ENCODE measurements at regions not wholly inside any gene's neighbourhood (a gene's known extent, or its start where the extent isn't known, plus 50 kb on each side); places are given as distances from the start of the nearest gene placed in this dataset.

- DNase-seq = no peak
- no peak overlapping the region for H3K4me3 ChIP-seq (ENCODE audit: control insufficient read depth in 1 of 7, extremely low read depth in 1 of 7, insufficient read depth in 4 of 7, low read depth in 2 of 7, low read length in 6 of 7)
- H3K36me3 ChIP-seq (ENCODE audit: control insufficient read depth in 4 of 4, insufficient read depth in 4 of 4, low read length in 3 of 4) = no peaks in the 10 kb centered on the region
- no peaks in the 10 kb centered on the region for H3K4me1 ChIP-seq (ENCODE audit: control extremely low read depth in 1 of 4, control insufficient read depth in 4 of 4, insufficient read depth in 4 of 4, low read length in 3 of 4)
- peaks cover 0 to 6% (median 2%) of the 10 kb centered on the region in 5 experiments for H3K27me3 ChIP-seq (replicated peaks in 2 of 5; ENCODE audit: control insufficient read depth in 4 of 5, insufficient read depth in 5 of 5, low read length in 4 of 5)
- no peak overlapping the region for H3K27ac ChIP-seq (ENCODE audit: insufficient read depth in 1 of 2, low read depth in 1 of 2, low read length in 2 of 2, poor library complexity in 1 of 2, severe bottlenecking in 2 of 2)
- POLR2A ChIA-PET = interaction anchor here (0.7 kb wide), 1 partner anchor 15 kb away, joined by 3 read pairs; no protein-coding TSS in a partner anchor
- H3K9me3 ChIP-seq (ENCODE audit: control extremely low read depth in 1 of 5, control insufficient read depth in 4 of 5, insufficient read depth in 2 of 5, low read depth in 1 of 5, low read length in 4 of 5) = no peaks in the 10 kb centered on the region
- CTCF ChIA-PET = interaction anchor here (1.2 to 1.5 kb wide), 2 partner anchors 10 to 80 kb away, joined by 4 to 5 read pairs; partner anchors contain the start of gene MYCN
- 90% methylated on average over 3 of the region's 5 CpGs for WGBS (ENCODE audit: insufficient coverage)
Observed at GRCh38 chr2:16020389-16021008, 80.1 kb downstream of the MYCN start.

GRCh38 chr2:16019617-16020351 lies 79.4 kb downstream of the MYCN start:
- no peak overlapping the region for H3K4me3 ChIP-seq (ENCODE audit: control insufficient read depth in 1 of 7, extremely low read depth in 1 of 7, insufficient read depth in 4 of 7, low read depth in 2 of 7, low read length in 6 of 7)
- WGBS (ENCODE audit: insufficient coverage) = 89% methylated on average over 3 of the region's 4 CpGs
- ChIA-PET POLR2A (no interaction called here), CTCF (interaction anchor here (0.9 to 1.5 kb wide), 3 partner anchors 11 to 80 kb away, joined by 3 to 5 read pairs (median 4); partner anchors contain the start of gene MYCN)
- no peaks in the 10 kb centered on the region for H3K9me3 ChIP-seq (ENCODE audit: control extremely low read depth in 1 of 5, control insufficient read depth in 4 of 5, insufficient read depth in 2 of 5, low read depth in 1 of 5, low read length in 4 of 5)
- peaks cover 2 to 13% (median 9%) of the 10 kb centered on the region in 5 experiments for H3K27me3 ChIP-seq (replicated peaks in 2 of 5; ENCODE audit: control insufficient read depth in 4 of 5, insufficient read depth in 5 of 5, low read length in 4 of 5)
- no peak for DNase-seq
- no peaks in the 10 kb centered on the region for H3K4me1 ChIP-seq (ENCODE audit: control extremely low read depth in 1 of 4, control insufficient read depth in 4 of 4, insufficient read depth in 4 of 4, low read length in 3 of 4)
- no peaks in the 10 kb centered on the region for H3K36me3 ChIP-seq (ENCODE audit: control insufficient read depth in 4 of 4, insufficient read depth in 4 of 4, low read length in 3 of 4)
- H3K27ac ChIP-seq (ENCODE audit: insufficient read depth in 1 of 2, low read depth in 1 of 2, low read length in 2 of 2, poor library complexity in 1 of 2, severe bottlenecking in 2 of 2) = no peak overlapping the region

DNA sequence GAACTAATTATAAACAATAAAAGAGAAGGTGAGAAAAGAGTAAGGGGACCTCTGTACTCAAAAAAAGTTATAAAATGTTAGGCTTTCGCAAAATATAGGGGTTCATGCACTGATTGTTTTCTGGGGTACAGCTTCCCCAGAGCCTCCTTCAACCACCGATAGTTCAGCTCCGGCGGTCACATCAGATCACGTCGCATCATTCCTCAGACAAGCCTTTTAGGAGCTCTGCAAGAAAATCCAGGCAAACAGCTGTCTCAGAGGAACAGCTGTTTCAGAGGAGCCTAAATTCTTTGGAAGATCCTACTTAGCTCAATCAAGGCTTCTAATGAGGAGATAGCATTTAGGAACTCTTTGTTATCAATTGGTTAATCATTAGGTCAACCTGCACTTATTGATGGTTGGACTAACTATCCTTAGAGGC lies 78.7 kb downstream of the MYCN start:
- H3K9me3 ChIP-seq (ENCODE audit: control extremely low read depth in 1 of 5, control insufficient read depth in 4 of 5, insufficient read depth in 2 of 5, low read depth in 1 of 5, low read length in 4 of 5) = no peaks in the 10 kb centered on the region
- H3K27me3 ChIP-seq (replicated peaks in 2 of 5; ENCODE audit: control insufficient read depth in 4 of 5, insufficient read depth in 5 of 5, low read length in 4 of 5) = peaks cover 2 to 20% (median 14%) of the 10 kb centered on the region in 5 experiments
- ChIA-PET CTCF (interaction anchor here (0.7 to 1.2 kb wide), 3 partner anchors 12 to 332 kb away, joined by 3 to 4 read pairs (median 3); no protein-coding TSS in a partner anchor), POLR2A (no interaction called here)
- 94% methylated on average over 6 of the region's 6 CpGs for WGBS (ENCODE audit: insufficient coverage)
- no peaks in the 10 kb centered on the region for H3K4me1 ChIP-seq (ENCODE audit: control extremely low read depth in 1 of 4, control insufficient read depth in 4 of 4, insufficient read depth in 4 of 4, low read length in 3 of 4)
- no peak for DNase-seq
- H3K36me3 ChIP-seq (ENCODE audit: control insufficient read depth in 4 of 4, insufficient read depth in 4 of 4, low read length in 3 of 4) = no peaks in the 10 kb centered on the region
- H3K27ac ChIP-seq (ENCODE audit: insufficient read depth in 1 of 2, low read depth in 1 of 2, low read length in 2 of 2, poor library complexity in 1 of 2, severe bottlenecking in 2 of 2) = no peak overlapping the region
- no peak overlapping the region for H3K4me3 ChIP-seq (ENCODE audit: control insufficient read depth in 1 of 7, extremely low read depth in 1 of 7, insufficient read depth in 4 of 7, low read depth in 2 of 7, low read length in 6 of 7)

GRCh38 chr2:16018277-16019059 lies 78.1 kb downstream of the MYCN start:
- ChIA-PET CTCF (interaction anchor here (0.7 to 0.9 kb wide), 2 partner anchors 60 to 332 kb away, joined by 3 read pairs; no protein-coding TSS in a partner anchor), POLR2A (no interaction called here)
- Histone ChIP-seq H3K27ac (ENCODE audit: insufficient read depth in 1 of 2, low read depth in 1 of 2, low read length in 2 of 2, poor library complexity in 1 of 2, severe bottlenecking in 2 of 2) (no peak overlapping the region), H3K9me3 (ENCODE audit: control extremely low read depth in 1 of 5, control insufficient read depth in 4 of 5, insufficient read depth in 2 of 5, low read depth in 1 of 5, low read length in 4 of 5) (no peaks in the 10 kb centered on the region), H3K4me1 (ENCODE audit: control extremely low read depth in 1 of 4, control insufficient read depth in 4 of 4, insufficient read depth in 4 of 4, low read length in 3 of 4) (peaks cover 0 to 5% (median under 1%) of the 10 kb centered on the region in 4 experiments), H3K4me3 (ENCODE audit: control insufficient read depth in 1 of 7, extremely low read depth in 1 of 7, insufficient read depth in 4 of 7, low read depth in 2 of 7, low read length in 6 of 7) (no peak overlapping the region), H3K36me3 (ENCODE audit: control insufficient read depth in 4 of 4, insufficient read depth in 4 of 4, low read length in 3 of 4) (no peaks in the 10 kb centered on the region), H3K27me3 (replicated peaks in 2 of 5; ENCODE audit: control insufficient read depth in 4 of 5, insufficient read depth in 5 of 5, low read length in 4 of 5) (peaks cover 4 to 26% (median 18%) of the 10 kb centered on the region in 5 experiments)
- no peak for DNase-seq
- WGBS (ENCODE audit: insufficient coverage) = 96% methylated on average over 9 of the region's 13 CpGs

DNA sequence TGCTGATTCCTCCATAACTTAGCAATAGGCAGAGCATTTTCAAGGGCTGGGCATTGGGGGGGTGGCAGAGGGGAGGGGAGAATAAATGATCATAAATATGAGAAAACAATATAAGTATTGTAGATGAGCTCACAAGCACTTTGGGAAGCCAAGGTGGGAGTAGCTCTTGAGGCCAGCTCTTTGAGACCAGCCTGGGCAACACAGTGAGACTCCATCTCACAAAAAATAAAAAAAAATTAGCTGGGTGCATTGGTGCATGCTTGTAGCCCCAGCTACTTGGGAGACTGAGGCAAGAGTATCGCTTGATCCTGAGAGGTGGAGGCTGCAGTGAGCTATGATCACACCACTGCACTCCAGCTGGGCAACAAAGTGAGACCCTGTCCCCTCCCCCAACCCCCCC lies 75.9 kb downstream of the MYCN start:
- Histone ChIP-seq H3K36me3 (ENCODE audit: control insufficient read depth in 4 of 4, insufficient read depth in 4 of 4, low read length in 3 of 4) (no peaks in the 10 kb centered on the region), H3K4me1 (ENCODE audit: control extremely low read depth in 1 of 4, control insufficient read depth in 4 of 4, insufficient read depth in 4 of 4, low read length in 3 of 4) (peaks cover 0 to 14% (median 3%) of the 10 kb centered on the region in 4 experiments), H3K27me3 (replicated peaks in 2 of 5; ENCODE audit: control insufficient read depth in 4 of 5, insufficient read depth in 5 of 5, low read length in 4 of 5) (peaks cover 4 to 47% (median 24%) of the 10 kb centered on the region in 5 experiments), H3K4me3 (ENCODE audit: control insufficient read depth in 1 of 7, extremely low read depth in 1 of 7, insufficient read depth in 4 of 7, low read depth in 2 of 7, low read length in 6 of 7) (no peak overlapping the region), H3K9me3 (ENCODE audit: control extremely low read depth in 1 of 5, control insufficient read depth in 4 of 5, insufficient read depth in 2 of 5, low read depth in 1 of 5, low read length in 4 of 5) (no peaks in the 10 kb centered on the region), H3K27ac (ENCODE audit: insufficient read depth in 1 of 2, low read depth in 1 of 2, low read length in 2 of 2, poor library complexity in 1 of 2, severe bottlenecking in 2 of 2) (no peak overlapping the region)
- CTCF ChIA-PET = interaction anchor here (1.1 kb wide), 1 partner anchor 10 kb away, joined by 4 read pairs; no protein-coding TSS in a partner anchor
- WGBS (ENCODE audit: insufficient coverage) = no CpG with 5 or more reads among the region's 1 CpG
- POLR2A ChIA-PET = no interaction called here
- DNase-seq = no peak

DNA sequence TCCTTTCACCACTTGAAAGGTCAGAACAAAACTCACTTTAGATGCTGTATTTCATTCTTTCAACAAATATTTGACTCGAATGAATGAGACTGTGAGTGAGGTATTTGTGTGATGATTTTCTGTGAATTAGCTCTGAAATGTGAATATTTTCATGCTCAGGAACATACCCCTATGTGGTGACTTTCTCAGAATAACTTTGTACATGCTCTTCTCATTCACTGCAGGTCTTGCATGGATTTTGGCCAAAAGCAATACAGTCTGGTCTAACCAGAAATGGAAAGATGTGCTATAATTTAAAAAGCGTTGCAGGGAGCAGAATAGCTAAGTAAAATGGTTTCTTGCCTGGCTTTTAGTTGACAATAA lies 75.5 kb downstream of the MYCN start:
- peaks cover 0 to 14% (median 3%) of the 10 kb centered on the region in 4 experiments for H3K4me1 ChIP-seq (ENCODE audit: control extremely low read depth in 1 of 4, control insufficient read depth in 4 of 4, insufficient read depth in 4 of 4, low read length in 3 of 4)
- POLR2A ChIA-PET = no interaction called here
- H3K9me3 ChIP-seq (ENCODE audit: control extremely low read depth in 1 of 5, control insufficient read depth in 4 of 5, insufficient read depth in 2 of 5, low read depth in 1 of 5, low read length in 4 of 5) = no peaks in the 10 kb centered on the region
- no peak overlapping the region for H3K4me3 ChIP-seq (ENCODE audit: control insufficient read depth in 1 of 7, extremely low read depth in 1 of 7, insufficient read depth in 4 of 7, low read depth in 2 of 7, low read length in 6 of 7)
- peaks cover 4 to 51% (median 24%) of the 10 kb centered on the region in 5 experiments for H3K27me3 ChIP-seq (replicated peaks in 2 of 5; ENCODE audit: control insufficient read depth in 4 of 5, insufficient read depth in 5 of 5, low read length in 4 of 5)
- CTCF ChIA-PET = interaction anchor here (0.7 to 1.1 kb wide), 2 partner anchors 10 to 15 kb away, joined by 3 to 4 read pairs; no protein-coding TSS in a partner anchor
- no peaks in the 10 kb centered on the region for H3K36me3 ChIP-seq (ENCODE audit: control insufficient read depth in 4 of 4, insufficient read depth in 4 of 4, low read length in 3 of 4)
- WGBS (ENCODE audit: insufficient coverage) = no CpG with 5 or more reads among the region's 2 CpGs
- no peak overlapping the region for H3K27ac ChIP-seq (ENCODE audit: insufficient read depth in 1 of 2, low read depth in 1 of 2, low read length in 2 of 2, poor library complexity in 1 of 2, severe bottlenecking in 2 of 2)
- DNase-seq = no peak

Data from common myeloid progenitor, CD34-positive (primary cell).